ENCODE measurements at regions not wholly inside any gene's neighbourhood (a gene's known extent, or its start where the extent isn't known, plus 50 kb on each side); places are given as distances from the start of the nearest gene placed in this dataset.

- TF ChIP-seq CTCF (conservative IDR thresholded peaks at IDR 0.05; ENCODE audit: low read length) (no peak), EZH2phosphoT487 (IDR thresholded peaks at IDR 0.05; ENCODE audit: borderline replicate concordance) (no peak)
Measured at GRCh38 chr10:28459453-28460144, 73.3 kb upstream of the WAC start.

Data from Loucy (cell line).